A673 (cell line): ENCODE measurements at regions not wholly inside any gene's neighbourhood (a gene's known extent, or its start where the extent isn't known, plus 50 kb on each side); places are given as distances from the start of the nearest gene placed in this dataset.

Experiments used
- BruUV-seq: library from RNA; stranded (reverse); fragments of 400-500 nt; replicated peaks from 2 replicates; lab custom pipeline; 2021; lab: Mats Ljungman, UMichigan
- CTCF ChIA-PET: fragments of 300-600 bp; sonication (Branson Sonifier 250); formaldehyde crosslinking; loops from one replicate; lab custom pipeline; 2022; ENCODE audit warnings: antibody characterized with exemption; lab: Charles Lee
- POLR2A ChIA-PET: fragments of 300-600 bp; sonication (Branson Sonifier 250); formaldehyde crosslinking; loops from one replicate; lab custom pipeline; 2022; ENCODE audit warnings: antibody characterized with exemption; ENCODE audit not compliant: low non-redundant PET; lab: Charles Lee
- DNase-seq: peaks from one replicate; pipeline ENCODE4 v3.0.0-alpha.2; 2015; ENCODE audit warnings: low spot score
- H3K27ac ChIP-seq: fragments of 200-600 bp; sonication (generic); 2 replicates; pipeline ENCODE4 v1.5.1; 2016; ENCODE audit warnings: mixed run types, low read depth, mild to moderate bottlenecking, mixed read lengths, antibody characterized with exemption, low read length; ENCODE audit not compliant: poor library complexity, severe bottlenecking
- H3K27me3 ChIP-seq: fragments of 200-600 bp; sonication (generic); replicated peaks from 2 replicates; pipeline ENCODE4 v1.6.1; 2017; ENCODE audit warnings: mixed run types, low read depth, mild to moderate bottlenecking, mixed read lengths, antibody characterized with exemption, low read length; ENCODE audit not compliant: insufficient read depth, poor library complexity
- H3K36me3 ChIP-seq: fragments of 200-600 bp; sonication (generic); 2 replicates; pipeline ENCODE4 v1.6.1; 2016; ENCODE audit warnings: mixed run types, mild to moderate bottlenecking, mixed read lengths, antibody characterized with exemption, low read length; ENCODE audit not compliant: insufficient read depth, poor library complexity, severe bottlenecking
- H3K4me1 ChIP-seq: fragments of 200-600 bp; sonication (generic); 2 replicates; pipeline ENCODE4 v1.6.1; 2017; ENCODE audit warnings: mixed run types, mild to moderate bottlenecking, mixed read lengths, antibody characterized with exemption, low read length; ENCODE audit not compliant: insufficient read depth, poor library complexity, severe bottlenecking
- H3K4me3 ChIP-seq: fragments of 200-600 bp; sonication (generic); 2 replicates; pipeline ENCODE4 v1.5.1; 2016; ENCODE audit warnings: low read depth, mixed run types, mild to moderate bottlenecking, mixed read lengths, low read length; ENCODE audit not compliant: poor library complexity, severe bottlenecking
- H3K9me3 ChIP-seq: fragments of 200-600 bp; sonication (generic); 2 replicates; pipeline ENCODE4 v1.6.1; 2016; ENCODE audit warnings: mixed run types, low read depth, mild to moderate bottlenecking, mixed read lengths, antibody characterized with exemption, low read length; ENCODE audit not compliant: poor library complexity, severe bottlenecking
- EZH2 ChIP-seq: fragments of 200-600 bp; sonication (generic); IDR thresholded peaks from 2 replicates; pipeline ENCODE4 v1.6.1; 2017; ENCODE audit warnings: borderline replicate concordance, low read depth, mild to moderate bottlenecking, mixed read lengths, antibody characterized with exemption, low read length; ENCODE audit not compliant: poor library complexity, severe bottlenecking
- intact Hi-C: fragments of 100-400 bp; cut with micrococcal nuclease; formaldehyde crosslinking; loops from one replicate; pipeline ENCODE4 v1.10.0; 2022; ENCODE audit not compliant: unreplicated experiment
- TF ChIP-seq, protein P1 (sequence below): fragments of 300-800, 200-600 bp; sonication (generic); conservative IDR thresholded peaks from 2 replicates; pipeline ENCODE4 v1.5.1; 2017; ENCODE audit warnings: low read depth, mild to moderate bottlenecking, antibody characterized with exemption, low read length, moderate library complexity, mixed read lengths

DNA sequence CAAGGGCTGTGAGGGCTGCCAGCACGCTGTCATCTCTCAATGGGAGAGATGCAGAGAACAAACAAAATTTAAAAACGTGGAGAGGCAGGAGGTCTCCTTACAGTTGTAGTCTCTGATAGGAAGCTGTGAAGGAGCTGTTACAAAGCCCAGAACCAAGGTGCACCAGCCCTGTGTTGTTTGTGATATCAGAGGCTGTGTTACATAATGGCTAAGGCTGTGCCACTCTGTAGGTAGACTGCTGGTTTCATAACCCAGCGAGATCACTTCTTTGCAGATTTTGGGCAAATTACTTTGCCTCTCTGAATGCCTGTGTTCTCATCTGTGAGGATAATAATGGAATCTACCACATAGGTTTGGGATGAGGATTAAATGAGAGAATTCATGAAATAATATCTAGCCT is 1480.7 kb upstream of the WWC1 start:
- DNase-seq: no peak
- H3K27me3 ChIP-seq: peaks cover 3% of the 10 kb centered on the region
- no peaks in the 10 kb centered on the region for H3K9me3 ChIP-seq
- H3K27ac ChIP-seq: no peak overlapping the region
- ChIA-PET POLR2A (no interaction called here), CTCF (no interaction called here)
- H3K4me1 ChIP-seq: no peaks in the 10 kb centered on the region
- no peak for TF ChIP-seq EZH2
- TF ChIP-seq, protein P1, sequence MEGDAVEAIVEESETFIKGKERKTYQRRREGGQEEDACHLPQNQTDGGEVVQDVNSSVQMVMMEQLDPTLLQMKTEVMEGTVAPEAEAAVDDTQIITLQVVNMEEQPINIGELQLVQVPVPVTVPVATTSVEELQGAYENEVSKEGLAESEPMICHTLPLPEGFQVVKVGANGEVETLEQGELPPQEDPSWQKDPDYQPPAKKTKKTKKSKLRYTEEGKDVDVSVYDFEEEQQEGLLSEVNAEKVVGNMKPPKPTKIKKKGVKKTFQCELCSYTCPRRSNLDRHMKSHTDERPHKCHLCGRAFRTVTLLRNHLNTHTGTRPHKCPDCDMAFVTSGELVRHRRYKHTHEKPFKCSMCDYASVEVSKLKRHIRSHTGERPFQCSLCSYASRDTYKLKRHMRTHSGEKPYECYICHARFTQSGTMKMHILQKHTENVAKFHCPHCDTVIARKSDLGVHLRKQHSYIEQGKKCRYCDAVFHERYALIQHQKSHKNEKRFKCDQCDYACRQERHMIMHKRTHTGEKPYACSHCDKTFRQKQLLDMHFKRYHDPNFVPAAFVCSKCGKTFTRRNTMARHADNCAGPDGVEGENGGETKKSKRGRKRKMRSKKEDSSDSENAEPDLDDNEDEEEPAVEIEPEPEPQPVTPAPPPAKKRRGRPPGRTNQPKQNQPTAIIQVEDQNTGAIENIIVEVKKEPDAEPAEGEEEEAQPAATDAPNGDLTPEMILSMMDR: no peak
- H3K4me3 ChIP-seq: no peak overlapping the region
- intact Hi-C loops: no loop called here
- no peaks in the 10 kb centered on the region for H3K36me3 ChIP-seq
- BruUV-seq: no TSS peak

DNA sequence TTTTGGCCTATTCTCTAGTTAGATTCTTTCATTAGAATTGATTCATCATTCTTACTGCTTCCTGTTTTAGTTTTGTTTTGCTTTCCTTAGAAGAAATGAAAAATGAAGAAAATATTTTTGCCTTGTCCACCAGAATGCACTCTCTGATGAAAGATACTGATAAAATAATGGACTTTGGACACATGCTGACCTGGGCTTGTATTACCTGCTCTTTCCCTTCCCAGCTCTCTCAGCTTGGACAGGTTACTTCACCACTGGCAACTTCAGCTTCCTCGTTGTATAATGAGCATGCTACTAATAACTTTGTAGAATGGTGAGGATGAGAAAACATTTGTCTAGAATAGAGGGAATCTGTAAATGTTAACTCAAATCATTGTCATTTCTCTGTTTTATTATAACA is 1468.1 kb upstream of the WWC1 start:
- Histone ChIP-seq H3K27ac (no peak overlapping the region), H3K4me1 (no peaks in the 10 kb centered on the region), H3K36me3 (no peaks in the 10 kb centered on the region), H3K9me3 (no peaks in the 10 kb centered on the region), H3K4me3 (no peak overlapping the region), H3K27me3 (no peaks in the 10 kb centered on the region)
- intact Hi-C loops: no loop called here
- ChIA-PET CTCF (no interaction called here), POLR2A (no interaction called here)
- BruUV-seq: no TSS peak
- TF ChIP-seq, protein P1: no peak
- no peak for TF ChIP-seq EZH2
- no peak for DNase-seq

DNA sequence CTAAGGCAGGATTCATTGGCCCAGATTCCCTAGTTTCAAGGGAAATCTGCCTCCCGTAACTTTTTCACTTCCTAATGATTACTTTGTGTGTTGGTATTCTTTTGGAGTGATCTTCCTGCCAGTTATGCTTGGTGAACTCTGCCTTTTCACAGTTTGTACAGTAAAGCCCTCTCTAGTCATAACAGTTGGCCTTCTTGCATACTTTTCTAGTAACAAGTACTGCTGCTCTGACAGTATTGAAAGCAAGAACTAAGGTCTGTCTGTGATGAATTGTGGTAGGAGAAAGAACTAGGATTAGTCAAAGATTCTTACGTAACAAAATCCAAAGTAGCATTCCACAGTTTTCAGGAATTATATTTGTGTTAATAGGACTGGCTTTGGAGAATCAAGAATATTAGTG is 1457.2 kb upstream of the WWC1 start:
- Histone ChIP-seq H3K27ac (no peak overlapping the region), H3K4me3 (no peak overlapping the region), H3K27me3 (peaks cover 2% of the 10 kb centered on the region), H3K4me1 (no peaks in the 10 kb centered on the region), H3K36me3 (no peaks in the 10 kb centered on the region), H3K9me3 (no peaks in the 10 kb centered on the region)
- POLR2A ChIA-PET: no interaction called here
- CTCF ChIA-PET: no interaction called here
- TF ChIP-seq EZH2: no peak
- TF ChIP-seq, protein P1: no peak
- intact Hi-C loops: no loop called here
- BruUV-seq: no TSS peak
- no peak for DNase-seq
